ENCODE measurements at regions not wholly inside any gene's neighbourhood (a gene's known extent, or its start where the extent isn't known, plus 50 kb on each side); places are given as distances from the start of the nearest gene placed in this dataset.
"Not testable (repeated sequence)": the region's sequence is repeated elsewhere in the genome, so short reads cannot be mapped to it uniquely, and the experiment has no call there.

DNA sequence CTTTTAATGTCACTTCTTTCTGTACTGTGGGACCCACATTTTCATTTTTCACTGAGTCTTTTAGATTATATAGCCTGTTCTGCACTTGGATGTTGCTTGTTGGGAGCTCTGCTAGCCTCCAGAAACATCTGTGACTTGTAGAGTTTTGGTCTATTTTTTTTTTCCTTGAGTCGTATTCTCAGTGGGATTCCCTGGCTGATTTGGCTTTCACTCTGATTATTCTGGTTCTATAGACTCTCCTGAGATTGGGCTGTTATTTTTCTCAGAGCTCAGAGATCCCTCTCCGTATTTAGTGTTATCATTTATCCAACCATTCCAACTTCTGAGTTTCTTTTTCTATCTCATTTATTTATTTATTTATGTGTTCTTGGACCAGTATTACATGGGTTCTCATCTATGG lies 339.3 kb downstream of the FAM170A start:
- intact Hi-C loops (cut with DNase I): no loop called here
- DNase-seq: no peak

DNA sequence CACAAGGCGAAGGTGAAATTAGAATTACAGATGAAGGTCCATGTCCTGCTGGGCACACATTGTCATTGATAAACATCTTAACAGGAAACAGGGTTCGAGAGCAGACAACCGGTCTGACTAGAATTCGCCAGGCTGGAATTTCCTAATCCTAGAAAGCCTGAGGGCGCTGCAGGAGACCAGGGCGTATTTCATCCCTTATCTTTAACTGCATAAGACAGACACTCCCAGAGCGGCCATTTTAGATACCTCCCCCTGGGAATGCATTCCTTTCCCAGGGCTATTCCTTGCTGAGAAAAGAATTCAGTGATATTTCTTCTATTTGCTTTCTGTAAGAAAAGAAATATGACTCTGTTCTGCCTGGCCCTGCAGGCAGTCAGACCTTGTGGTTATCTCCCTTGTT lies 357.7 kb downstream of the FAM170A start:
- intact Hi-C loops (cut with DNase I); DNase-seq: not testable (repeated sequence)

- DNase-seq: peak in 1 of 10 donors; percentile 54
- intact Hi-C loops (cut with DNase I): no loop called here
These were observed 362.3 kb downstream of the FAM170A start for GRCh38 chr5:119991625-119992024.

DNA sequence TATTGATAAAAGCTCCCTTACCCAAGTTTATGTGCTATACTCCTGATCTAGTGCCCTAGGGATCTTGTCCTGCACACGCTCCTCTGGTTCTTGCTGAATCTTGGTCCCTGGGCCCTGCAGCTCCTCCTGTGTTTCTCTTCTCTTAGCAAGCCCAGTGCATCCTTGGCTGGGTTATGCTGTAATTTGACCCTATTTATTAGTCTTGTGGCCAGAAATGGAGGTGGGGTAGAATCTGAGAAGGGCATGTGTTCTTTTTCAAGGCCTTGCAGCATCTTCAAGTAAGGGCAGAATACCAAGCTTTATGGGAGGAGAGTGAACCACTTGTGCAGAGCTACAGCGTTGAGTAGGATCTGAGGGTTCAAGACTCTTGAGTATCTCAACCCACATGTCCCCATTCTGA lies 366.8 kb downstream of the FAM170A start:
- intact Hi-C loops (cut with DNase I): no loop called here
- DNase-seq: no peak

GRCh38 chr5:120007598-120007997 lies 378.2 kb downstream of the FAM170A start:
- DNase-seq: no peak
- intact Hi-C loops (cut with DNase I): no loop called here

GRCh38 chr5:120012431-120012830 lies 383.1 kb downstream of the FAM170A start:
- intact Hi-C loops (cut with DNase I): no loop called here

GRCh38 chr5:120014535-120014934 lies 385.2 kb downstream of the FAM170A start:
- intact Hi-C loops (cut with DNase I): no loop called here
- no peak for DNase-seq

More at GRCh38 chr5:120012431-120012830, 383.1 kb downstream of the FAM170A start:
- no peak for DNase-seq

GRCh38 chr5:120016717-120017382 lies 387.5 kb downstream of the FAM170A start:
- intact Hi-C loops (cut with DNase I): no loop called here
- DNase-seq: no peak

DNA sequence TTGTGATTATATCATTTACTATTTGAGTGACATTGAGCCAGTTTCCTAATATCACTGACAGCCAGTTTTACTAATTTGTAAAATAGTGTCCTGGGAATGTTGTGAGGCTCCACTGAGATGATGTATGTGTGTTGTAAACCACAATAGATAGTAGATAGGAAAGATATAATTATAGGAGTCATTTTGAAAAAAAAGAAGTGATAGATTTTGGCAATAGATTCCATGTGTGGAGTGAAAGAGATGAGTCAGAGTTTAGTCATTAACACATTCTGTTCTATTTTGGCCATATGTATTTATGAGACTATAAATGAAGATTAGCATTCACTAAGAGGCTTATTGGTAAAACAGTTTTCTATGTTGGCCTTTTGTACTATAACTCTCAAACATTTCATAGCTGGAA lies 388.2 kb downstream of the FAM170A start:
- no peak for DNase-seq
- intact Hi-C loops (cut with DNase I): no loop called here

- intact Hi-C loops (cut with DNase I): no loop called here
- DNase-seq: no peak
These were observed 405.8 kb downstream of the FAM170A start for GRCh38 chr5:120035181-120035580.

- intact Hi-C loops (cut with DNase I): no loop called here
- DNase-seq: no peak
These were observed 406.6 kb downstream of the FAM170A start for GRCh38 chr5:120035815-120036577.

GRCh38 chr5:120037451-120037850 lies 408.1 kb downstream of the FAM170A start:
- DNase-seq: no peak
- intact Hi-C loops (cut with DNase I): no loop called here

DNA sequence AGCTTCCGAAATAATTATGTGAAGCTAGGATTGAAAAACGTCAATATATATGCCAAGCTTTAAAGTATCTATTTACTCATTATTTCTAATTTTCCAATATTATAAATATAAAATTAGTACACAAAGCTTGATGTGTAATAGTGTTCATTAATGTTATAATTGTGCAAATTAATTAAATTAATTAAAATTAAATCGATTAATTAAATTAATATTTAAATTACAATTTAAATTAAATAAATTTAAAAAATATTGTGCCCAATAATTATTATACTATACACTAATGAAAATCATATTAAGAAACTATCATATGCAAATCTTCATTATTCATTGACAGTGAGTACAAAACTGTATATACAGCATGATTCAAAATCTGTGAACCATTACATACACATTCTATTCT lies 409.8 kb downstream of the FAM170A start:
- no peak for DNase-seq
- intact Hi-C loops (cut with DNase I): no loop called here

GRCh38 chr5:120043431-120043830 lies 414.1 kb downstream of the FAM170A start:
- DNase-seq: no peak
- intact Hi-C loops (cut with DNase I): no loop called here

GRCh38 chr5:120052916-120053828 lies 410.9 kb upstream of the PRR16 start:
- intact Hi-C loops (cut with DNase I): no loop called here
- no peak for DNase-seq

- no peak for DNase-seq
- intact Hi-C loops (cut with DNase I): no loop called here
These were observed 410.3 kb upstream of the PRR16 start for GRCh38 chr5:120053841-120054240.

DNA sequence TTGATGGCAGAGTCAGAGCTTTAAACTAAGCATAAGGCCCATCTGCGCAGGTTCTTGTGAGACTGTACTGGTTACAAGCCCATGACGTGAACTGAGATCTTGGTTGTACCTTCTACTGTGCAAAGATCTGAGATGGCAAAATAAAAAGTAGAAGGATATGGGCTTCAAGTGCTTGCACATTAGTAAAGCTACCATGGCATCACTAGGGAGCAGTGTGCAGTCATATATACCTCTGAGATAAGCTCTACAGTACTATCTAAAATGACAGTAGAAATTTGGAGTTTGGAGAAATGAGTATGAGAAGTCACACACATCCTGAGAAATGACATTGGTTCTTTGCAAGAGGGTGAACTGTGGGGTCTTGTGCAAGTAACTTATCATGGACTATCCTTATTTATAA lies 408.2 kb upstream of the PRR16 start:
- no peak for DNase-seq
- intact Hi-C loops (cut with DNase I): no loop called here

DNA sequence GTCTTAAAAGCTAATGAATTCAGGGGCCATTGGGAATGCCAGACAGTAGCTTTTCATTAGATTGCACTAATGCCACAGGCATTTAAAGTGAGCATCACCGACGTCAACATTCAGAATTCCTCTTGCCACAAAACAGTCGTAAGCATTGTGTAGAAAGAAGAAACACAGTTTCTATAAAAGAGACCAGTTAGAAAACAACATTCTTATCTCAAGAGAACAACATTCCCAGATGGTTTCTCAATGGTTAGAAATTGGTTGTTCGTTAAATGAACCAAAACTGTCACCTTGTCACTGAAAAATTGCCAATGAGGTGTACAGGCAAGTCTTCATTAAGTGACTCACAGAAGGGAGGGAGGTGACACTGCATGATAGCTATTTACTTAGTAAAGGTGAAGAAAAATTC lies 401.6 kb upstream of the PRR16 start:
- DNase-seq: no peak
- intact Hi-C loops (cut with DNase I): no loop called here

DNA sequence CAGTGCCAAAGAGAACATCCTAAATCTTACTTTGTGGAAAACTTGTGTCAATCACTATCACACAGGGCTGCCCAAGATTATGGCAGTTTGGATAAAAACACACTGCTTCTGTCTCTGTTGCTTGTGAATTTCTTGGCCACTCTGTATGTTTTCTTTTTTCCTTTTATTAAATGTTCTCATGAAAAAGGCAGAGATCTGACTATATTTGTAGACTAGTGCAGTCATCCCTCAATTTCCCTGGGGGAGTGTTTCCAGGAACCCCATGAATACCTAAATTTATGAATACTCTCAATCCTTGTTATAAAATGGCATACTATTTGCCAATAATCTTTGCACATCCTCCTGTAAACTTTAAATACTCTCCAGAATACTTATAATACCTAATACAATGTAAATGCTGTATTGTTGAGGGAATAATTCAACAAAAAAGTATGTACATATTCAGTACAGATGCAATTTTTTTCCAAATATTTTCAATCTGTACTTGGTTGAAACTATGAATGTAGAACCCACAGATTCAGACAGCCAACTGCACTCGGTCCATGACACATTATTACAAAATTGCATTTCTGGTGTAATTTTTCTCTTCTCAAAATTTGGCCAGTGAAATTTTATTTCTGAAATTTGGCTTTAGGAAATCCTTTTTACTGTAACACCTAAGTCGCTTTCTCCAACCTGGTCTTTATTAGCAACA lies 391.9 kb upstream of the PRR16 start:
- no peak for DNase-seq
- intact Hi-C loops (cut with DNase I): no loop called here

- no peak for DNase-seq
- intact Hi-C loops (cut with DNase I): no loop called here
These were observed 390.4 kb upstream of the PRR16 start for GRCh38 chr5:120073722-120074121.

DNA sequence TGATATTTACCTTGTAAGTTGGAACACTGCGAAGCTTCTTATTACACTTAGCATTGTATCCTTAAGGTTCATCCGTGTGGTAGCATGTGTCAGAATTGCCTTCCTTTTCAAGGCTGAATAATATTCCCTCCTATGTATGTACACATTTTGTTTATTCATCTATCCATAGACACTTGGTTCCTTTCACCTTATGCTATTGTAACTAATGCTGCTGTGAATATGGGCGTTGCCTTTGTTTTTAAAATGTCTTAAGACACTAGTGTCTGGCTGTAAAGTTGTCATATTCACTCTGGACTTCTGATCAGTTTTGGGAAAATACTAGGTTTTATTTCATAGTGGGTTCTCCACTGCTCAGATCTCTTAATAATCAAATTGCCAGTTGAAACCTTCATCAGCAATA lies 383.3 kb upstream of the PRR16 start:
- DNase-seq: no peak
- intact Hi-C loops (cut with DNase I): no loop called here
